Tongue (tissue), 2 donors: ENCODE measurements at regions not wholly inside any gene's neighbourhood (a gene's known extent, or its start where the extent isn't known, plus 50 kb on each side); places are given as distances from the start of the nearest gene placed in this dataset. TPM values are rescaled to one million over a fixed set of nuclear protein-coding genes. Genes with fewer than 3 reads are reported as not detected.

ENCODE experiments used
- DNase-seq: peaks from one replicate; pipeline ENCODE4 v3.0.0-alpha.2; 2015
- small RNA-seq: library from RNA; depleted of rRNA; stranded (forward); fragments of <200 nt; gene quantifications from one replicate; pipeline ENCODE3, GENCODE V24; 2014; ENCODE audit warnings: low replicate concordance

DNA sequence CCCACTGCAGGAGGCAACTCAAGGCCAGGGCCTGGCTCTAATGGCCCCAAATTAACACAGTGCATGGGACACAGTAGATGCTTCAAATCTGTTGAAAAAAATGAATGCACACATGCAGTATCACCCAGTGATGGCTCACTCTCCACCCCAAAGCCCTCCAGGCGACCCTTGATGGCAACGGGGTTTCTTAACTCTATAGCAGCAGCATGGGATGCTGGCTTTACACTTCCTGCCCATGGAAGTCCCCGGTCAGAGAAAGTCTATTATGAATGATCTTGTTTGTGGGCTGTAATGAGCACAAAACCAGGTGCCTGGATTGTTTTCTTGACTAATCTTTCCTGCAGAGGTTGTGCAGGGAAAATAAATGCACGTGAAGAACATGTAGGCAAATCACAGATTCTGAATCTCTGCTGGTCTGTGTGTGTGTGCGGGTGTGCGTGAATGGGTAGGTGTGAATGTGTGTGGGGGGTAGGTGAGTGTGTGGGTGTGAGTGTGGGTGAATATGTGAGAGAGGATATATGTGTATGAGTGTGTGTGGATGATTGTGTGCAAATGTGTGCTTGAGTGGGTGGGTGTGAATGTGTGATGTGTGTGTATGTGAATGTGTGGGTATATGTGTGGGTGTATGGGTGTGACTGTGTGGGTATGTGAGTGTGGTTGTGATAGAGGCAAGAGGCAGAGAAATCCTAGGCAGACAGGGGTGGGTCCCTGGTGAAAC is 60.1 kb upstream of the MLN start:
- no peak for DNase-seq

- DNase-seq, result no peak
Observed at GRCh38 chr6:33863084-33863483, 59.3 kb upstream of the MLN start.

DNA sequence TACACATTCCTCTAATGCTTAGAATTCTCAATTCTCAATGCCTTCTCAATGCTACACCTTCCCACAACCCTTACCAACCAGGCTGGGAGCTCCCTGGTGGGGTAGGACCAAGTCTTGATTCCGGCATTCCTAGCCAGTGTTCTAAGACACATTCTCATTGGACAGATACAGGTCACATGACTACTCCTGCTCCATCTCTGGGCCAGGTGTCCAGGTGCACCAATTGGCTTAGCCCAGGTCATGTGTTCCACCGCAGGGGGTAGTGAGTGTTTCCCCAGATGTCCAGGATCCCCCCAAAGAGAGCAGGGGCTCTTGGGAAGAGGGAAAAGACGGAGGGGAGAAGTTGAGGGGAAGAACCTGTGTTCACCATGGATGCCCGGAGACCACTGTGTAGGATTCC is 58.7 kb upstream of the MLN start:
- DNase-seq, result no peak

DNA sequence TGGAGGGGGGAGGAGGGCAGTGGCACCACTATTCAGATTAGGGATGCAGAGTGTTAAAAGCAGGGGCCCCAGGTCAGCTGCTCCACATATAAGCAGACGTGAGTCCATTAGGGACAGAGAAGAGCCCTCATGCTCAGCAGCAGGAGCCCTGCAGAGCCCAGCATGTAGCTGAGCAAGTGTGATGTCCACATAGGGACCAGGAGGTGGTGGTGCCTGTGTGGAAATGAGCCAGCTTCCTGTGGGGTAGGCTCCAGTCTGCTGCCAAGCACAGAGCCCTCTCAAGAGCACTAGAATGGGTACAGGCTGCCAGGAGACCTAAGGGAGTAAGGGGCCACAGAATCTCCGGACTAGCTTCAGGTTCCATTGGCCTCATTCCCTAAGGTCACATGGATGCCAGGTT is 57.9 kb upstream of the MLN start:
- no peak for DNase-seq

DNA sequence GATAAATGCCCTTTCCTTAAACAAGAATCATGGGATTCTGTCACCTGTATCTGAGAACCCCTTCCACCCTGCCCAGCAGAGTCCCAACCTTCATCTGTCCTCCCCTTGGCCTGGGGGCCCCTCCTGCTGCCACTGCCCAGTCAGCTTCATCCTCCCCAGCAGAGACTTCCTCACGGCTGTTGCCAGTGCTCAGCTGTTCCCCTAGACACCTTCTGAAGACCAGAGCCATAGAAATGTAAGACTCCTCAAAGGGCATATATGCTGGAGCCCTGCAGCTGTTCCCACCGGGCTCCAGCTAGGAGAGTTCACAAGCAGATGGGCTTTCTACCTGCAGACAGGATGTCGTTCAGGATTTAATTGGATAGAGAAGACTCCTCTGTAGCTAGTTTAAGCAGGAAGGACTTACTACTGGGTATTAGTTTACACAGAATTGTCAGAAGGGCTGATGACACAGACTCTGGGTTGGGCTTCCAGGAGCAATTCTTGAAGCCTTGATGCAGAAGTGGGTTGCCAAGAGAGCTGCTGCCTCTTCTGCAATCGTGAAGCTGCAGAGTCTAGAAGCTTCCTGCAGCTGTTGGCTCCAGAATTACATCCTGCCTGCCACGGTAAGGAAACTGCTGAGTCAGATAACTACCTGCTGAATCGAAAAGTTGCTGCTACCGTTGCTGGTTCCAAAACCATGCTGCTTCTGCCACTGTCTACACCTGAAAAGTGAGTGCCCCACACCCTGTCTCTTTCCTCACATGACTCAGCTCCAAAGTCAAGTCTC is 57.1 kb upstream of the MLN start:
- DNase-seq, result peak; percentile 49

DNA sequence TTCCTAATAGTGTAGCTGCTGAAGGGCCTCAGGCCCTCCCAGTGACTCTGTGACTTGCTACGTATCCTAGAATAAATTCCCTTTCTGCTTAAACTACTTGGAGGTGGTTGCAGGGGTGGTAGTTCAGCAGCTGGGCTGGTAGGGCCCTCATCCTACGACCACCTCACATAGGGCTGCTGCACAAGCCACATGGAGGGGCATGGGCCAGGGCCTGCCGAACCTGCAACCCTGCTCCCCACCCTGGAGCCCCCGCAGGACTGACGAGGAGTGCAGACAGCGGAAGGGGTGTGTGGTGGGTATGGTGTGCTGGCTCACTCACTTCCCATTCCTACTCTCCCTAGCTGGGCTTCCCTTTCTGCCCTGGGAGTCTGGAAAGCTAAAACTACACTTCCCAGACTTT is 56.2 kb upstream of the MLN start:
- DNase-seq, result no peak

- DNase-seq, result peak; percentile 73
Observed at GRCh38 chr6:33858804-33859505, 55.2 kb upstream of the MLN start.

DNA sequence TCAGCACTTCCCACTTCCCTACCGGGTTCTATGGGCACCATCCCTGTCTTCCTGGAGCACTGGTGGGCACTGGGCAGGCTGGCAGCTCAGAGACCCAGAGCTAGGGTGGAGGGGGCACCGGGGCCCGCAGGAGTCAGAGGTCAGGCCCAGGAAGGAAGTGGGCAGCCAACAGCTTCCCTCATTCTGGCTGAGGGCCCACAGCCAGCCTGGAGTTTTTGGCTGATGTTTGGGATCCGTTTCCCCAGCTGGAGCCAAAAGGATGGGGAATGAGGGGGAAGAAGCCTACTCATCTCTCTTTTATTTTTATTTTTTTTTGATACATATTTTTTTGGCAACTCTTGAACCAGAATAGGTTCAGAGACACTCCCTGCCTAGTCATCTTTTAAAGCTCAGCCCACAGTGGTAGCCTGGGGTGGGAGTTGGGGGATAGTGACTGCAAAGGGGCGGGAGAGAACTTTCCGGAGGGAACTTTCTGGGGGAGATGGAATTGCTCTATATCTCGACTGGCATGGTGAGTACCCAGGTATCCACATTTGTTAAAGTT is 54.2 kb upstream of the MLN start:
- DNase-seq, result peak; percentile 57

DNA sequence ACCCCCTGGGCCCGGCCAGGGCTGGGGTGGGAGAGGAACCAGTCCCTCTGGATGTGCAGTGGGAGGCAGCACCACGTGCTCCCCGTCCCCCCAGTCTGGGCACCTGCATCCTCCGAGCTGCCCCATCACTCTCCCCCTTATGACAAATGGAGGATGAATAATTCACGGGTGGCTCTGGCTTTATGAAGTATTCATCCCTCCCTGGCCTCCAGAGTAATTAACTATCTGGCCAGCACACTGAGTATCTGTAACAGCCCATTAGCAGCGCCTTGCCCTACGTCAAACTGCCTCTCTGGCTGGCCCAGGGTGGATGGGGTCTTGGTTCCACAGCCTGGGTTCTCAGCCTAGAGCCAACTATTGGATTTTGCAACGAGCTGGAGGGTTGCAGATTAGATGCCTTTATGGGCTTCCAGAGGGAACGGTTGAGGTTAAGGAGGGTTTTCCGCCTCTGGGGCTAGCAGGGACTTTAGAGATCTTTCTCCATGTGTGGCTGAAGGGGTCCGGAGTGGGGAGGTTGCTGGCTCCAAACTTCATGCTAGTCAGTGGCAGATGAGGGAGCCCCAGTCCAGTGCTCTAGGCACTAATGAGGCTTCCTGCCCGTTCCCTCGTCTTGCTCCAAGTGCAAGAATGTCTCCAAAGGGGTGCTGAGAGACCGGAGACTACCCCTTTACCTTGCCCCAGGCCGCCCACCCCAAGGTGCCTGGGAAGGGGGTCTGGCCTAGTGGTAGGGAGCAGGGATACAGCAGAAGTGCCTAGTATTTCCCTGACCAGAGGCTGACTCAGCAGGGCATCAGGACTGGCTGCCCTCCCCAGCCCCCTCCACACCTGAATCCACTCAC is 53.5 kb upstream of the MLN start:
- DNase-seq, result no peak

GRCh38 chr6:33856655-33857054 is 52.9 kb upstream of the MLN start:
- DNase-seq, result no peak

DNA sequence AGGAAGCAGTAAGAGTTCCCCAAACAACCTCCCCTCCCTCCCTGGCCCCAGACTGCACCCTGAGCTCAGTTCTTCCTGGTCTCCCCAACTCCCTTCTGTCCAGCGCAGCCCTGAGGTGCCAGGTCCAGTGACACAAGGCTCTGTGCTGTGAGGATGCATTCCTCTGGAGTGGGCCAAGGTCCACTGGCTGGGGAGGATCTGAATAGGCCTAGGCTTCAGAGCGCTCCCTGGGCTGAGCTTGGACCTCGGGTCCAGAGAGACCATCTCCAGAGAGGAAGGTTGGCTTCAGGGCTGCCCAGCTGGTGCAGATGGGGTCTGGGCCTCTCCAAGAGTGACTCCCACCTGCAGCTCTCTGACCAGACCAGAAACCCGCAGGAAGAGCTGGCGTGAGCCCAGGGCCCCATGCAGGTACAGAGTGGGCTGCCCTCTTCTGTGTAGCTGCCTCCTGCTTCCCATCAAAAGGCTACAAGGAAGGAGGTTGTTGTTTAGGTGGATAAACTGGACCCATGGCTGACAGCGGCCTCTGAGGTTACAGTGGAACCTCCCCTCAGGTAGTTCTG is 52.3 kb upstream of the MLN start:
- DNase-seq, result no peak

GRCh38 chr6:33854572-33855030 is 50.8 kb upstream of the MLN start:
- peak; percentile 86 for DNase-seq

DNA sequence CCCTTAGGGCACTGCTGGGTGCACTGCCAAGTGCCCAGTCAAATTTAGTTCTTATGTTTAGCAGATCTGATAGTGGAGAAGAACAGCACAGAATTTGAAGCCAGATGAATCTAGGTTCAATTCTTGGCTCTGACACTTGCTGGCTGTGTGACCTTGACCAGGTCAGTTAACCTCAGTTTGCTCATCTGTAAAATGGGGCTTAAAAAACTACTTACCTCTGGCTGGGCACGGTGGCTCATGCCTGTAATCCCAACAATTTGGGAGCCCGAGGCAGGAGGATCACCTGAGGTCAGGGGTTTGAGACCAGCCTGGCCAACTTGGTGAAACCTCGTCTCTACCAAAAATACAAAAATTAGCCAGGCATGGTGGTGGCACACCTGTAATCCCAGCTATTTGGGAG is 49.9 kb upstream of the MLN start:
- no peak for DNase-seq

Small RNA genes lying in the stretch of these regions (small RNA-seq; reads per million reads assigned to genes)
- gene AL138889.2 (not detected), gene MIR7159 (not detected)
